H9 (cell line): ENCODE measurements at regions not wholly inside any gene's neighbourhood (a gene's known extent, or its start where the extent isn't known, plus 50 kb on each side); places are given as distances from the start of the nearest gene placed in this dataset.

ENCODE experiments used
- DNase-seq: peaks from one replicate; pipeline ENCODE4 v3.0.0-alpha.2; 2017
- H2AFZ ChIP-seq: one replicate; pipeline ENCODE4 v1.6.1; 2013; ENCODE audit warnings: mild to moderate bottlenecking, low read length, control low read depth, moderate library complexity
- H2AK5ac ChIP-seq: 2 replicates; pipeline ENCODE4 v1.6.1; 2013; ENCODE audit warnings: low read length, control low read depth, mixed read lengths; ENCODE audit not compliant: insufficient read length
- H2BK120ac ChIP-seq: one replicate; pipeline ENCODE4 v1.6.1; 2013; ENCODE audit warnings: low read depth, mild to moderate bottlenecking, low read length, control low read depth, inconsistent platforms; ENCODE audit not compliant: poor library complexity, severe bottlenecking
- H2BK12ac ChIP-seq: 2 replicates; pipeline ENCODE4 v1.6.1; 2013; ENCODE audit warnings: low read length, control low read depth, mixed read lengths, low read depth; ENCODE audit not compliant: insufficient read length
- H2BK15ac ChIP-seq: 2 replicates; pipeline ENCODE4 v1.6.1; 2013; ENCODE audit warnings: low read depth, low read length, control low read depth
- H2BK20ac ChIP-seq: one replicate; pipeline ENCODE4 v1.6.1; 2013; ENCODE audit warnings: low read depth, mild to moderate bottlenecking, low read length, control low read depth, inconsistent platforms; ENCODE audit not compliant: poor library complexity, severe bottlenecking
- H2BK5ac ChIP-seq: 2 replicates; pipeline ENCODE4 v1.6.1; 2013; ENCODE audit warnings: low read length, control low read depth, mixed read lengths; ENCODE audit not compliant: insufficient read length
- H3K14ac ChIP-seq: 2 replicates; pipeline ENCODE4 v1.6.1; 2013; ENCODE audit warnings: low read length, control low read depth; ENCODE audit not compliant: insufficient read depth
- H3K18ac ChIP-seq: 2 replicates; pipeline ENCODE4 v1.6.1; 2013; ENCODE audit warnings: low read depth, mild to moderate bottlenecking, mixed read lengths, low read length, control low read depth; ENCODE audit not compliant: insufficient read length
- H3K23ac ChIP-seq: 2 replicates; pipeline ENCODE4 v1.6.1; 2013; ENCODE audit warnings: low read length, control low read depth, mixed read lengths, low read depth; ENCODE audit not compliant: insufficient read length
- H3K23me2 ChIP-seq: 2 replicates; pipeline ENCODE4 v1.6.1; 2013; ENCODE audit warnings: low read depth, mild to moderate bottlenecking, mixed read lengths, low read length, control low read depth; ENCODE audit not compliant: insufficient read length, poor library complexity, severe bottlenecking
- H3K27ac ChIP-seq: 2 replicates; pipeline ENCODE4 v1.5.1; 2013; ENCODE audit warnings: low read length, control low read depth, mixed read lengths, low read depth; ENCODE audit not compliant: insufficient read length
- H3K27me3 ChIP-seq: 2 replicates; pipeline ENCODE4 v1.6.1; 2013; ENCODE audit warnings: low read length, control low read depth, inconsistent platforms; ENCODE audit not compliant: insufficient read depth
- H3K4ac ChIP-seq: 2 replicates; pipeline ENCODE4 v1.6.1; 2013; ENCODE audit warnings: low read depth, mild to moderate bottlenecking, control low read depth, inconsistent platforms, low read length, moderate library complexity
- H3K4me1 ChIP-seq: 2 replicates; pipeline ENCODE4 v1.6.1; 2013; ENCODE audit warnings: low read length, control low read depth, inconsistent platforms; ENCODE audit not compliant: insufficient read depth
- H3K4me2 ChIP-seq: 2 replicates; pipeline ENCODE4 v1.6.1; 2013; ENCODE audit warnings: low read length, control low read depth, mixed read lengths; ENCODE audit not compliant: insufficient read length, insufficient read depth
- H3K56ac ChIP-seq: 2 replicates; pipeline ENCODE4 v1.6.1; 2013; ENCODE audit warnings: low read depth, mild to moderate bottlenecking, mixed read lengths, low read length, control low read depth; ENCODE audit not compliant: insufficient read length
- H3K79me1 ChIP-seq: 2 replicates; pipeline ENCODE4 v1.6.1; 2013; ENCODE audit warnings: low read depth, mild to moderate bottlenecking, moderate library complexity, low read length, control low read depth, inconsistent platforms; ENCODE audit not compliant: insufficient read depth, poor library complexity, severe bottlenecking
- H3K79me2 ChIP-seq: 2 replicates; pipeline ENCODE4 v1.6.1; 2013; ENCODE audit warnings: low read length, control low read depth, inconsistent platforms; ENCODE audit not compliant: insufficient read depth
- H3K9ac ChIP-seq: 2 replicates; pipeline ENCODE4 v1.6.1; 2013; ENCODE audit warnings: low read length, control low read depth, mixed read lengths; ENCODE audit not compliant: insufficient read length; ENCODE audit errors: extremely low read depth
- H3K9me3 ChIP-seq: one replicate; pipeline ENCODE4 v1.6.1; 2013; ENCODE audit warnings: low read depth, low read length, inconsistent platforms; ENCODE audit not compliant: control insufficient read depth
- H3T11ph ChIP-seq: one replicate; pipeline ENCODE4 v1.6.1; 2013; ENCODE audit warnings: mild to moderate bottlenecking, low read length, control low read depth, inconsistent platforms
- H4K20me1 ChIP-seq: one replicate; pipeline ENCODE4 v1.6.1; 2013; ENCODE audit not compliant: control insufficient read depth, insufficient read length, insufficient read depth
- H4K5ac ChIP-seq: 2 replicates; pipeline ENCODE4 v1.6.1; 2013; ENCODE audit warnings: low read depth, mild to moderate bottlenecking, mixed read lengths, low read length, control low read depth; ENCODE audit not compliant: insufficient read length
- H4K8ac ChIP-seq: replicated peaks from 2 replicates; pipeline ENCODE4 v1.6.1; 2013; ENCODE audit warnings: low read length, control low read depth, mixed read lengths, low read depth; ENCODE audit not compliant: insufficient read length
- H4K91ac ChIP-seq: 2 replicates; pipeline ENCODE4 v1.6.1; 2013; ENCODE audit warnings: low read depth, mild to moderate bottlenecking, moderate library complexity, mixed read lengths, low read length, control low read depth; ENCODE audit not compliant: insufficient read length
- H3K27ac Mint-ChIP-seq, 3 experiments: 2 replicates in 2 of 3; 3 replicates in 1 of 3; pipeline ENCODE4 v1.8.0; 2020 to 2021; ENCODE audit warnings: mixed read lengths in 3 of 3, mild to moderate bottlenecking in 1 of 3, moderate library complexity in 1 of 3
- H3K27me3 Mint-ChIP-seq: 2 replicates; pipeline ENCODE4 v1.8.0; 2021; ENCODE audit warnings: low read depth, mild to moderate bottlenecking, moderate library complexity, mixed read lengths
- H3K36me3 Mint-ChIP-seq, 3 experiments: 2 replicates in 2 of 3; 3 replicates in 1 of 3; pipeline ENCODE4 v1.8.0; 2020 to 2021; ENCODE audit warnings: low read depth in 3 of 3, mixed read lengths in 3 of 3; ENCODE audit not compliant: insufficient read depth in 1 of 3
- H3K4me1 Mint-ChIP-seq, 2 experiments: 2 replicates each; pipeline ENCODE4 v1.8.0; 2020; ENCODE audit warnings: mixed read lengths in 2 of 2
- H3K4me3 Mint-ChIP-seq, 2 experiments: 2 replicates in 1 of 2; 3 replicates in 1 of 2; pipeline ENCODE4 v1.8.0; 2020 to 2021; ENCODE audit warnings: mild to moderate bottlenecking in 2 of 2, mixed read lengths in 2 of 2, moderate library complexity in 1 of 2
- H3K9me3 Mint-ChIP-seq, 2 experiments: 2 replicates in 1 of 2; 3 replicates in 1 of 2; pipeline ENCODE4 v1.8.0; 2020; ENCODE audit warnings: mild to moderate bottlenecking in 2 of 2, mixed read lengths in 2 of 2, moderate library complexity in 1 of 2
- WGBS: extraction: QIAGEN DNeasy Blood & Tissue Kit; methylation state at CpG from one replicate; pipeline ENCODE4 v1.1.7; 2013; ENCODE audit warnings: missing lambda C conversion rate, low lambda C conversion rate, mixed read lengths; ENCODE audit not compliant: insufficient read length; ENCODE audit errors: extremely low coverage; 5-methylcytosine and 5-hydroxymethylcytosine counted together
- TF ChIP-seq, protein P1 (sequence below): fragments of 200-600 bp; sonication (generic); conservative IDR thresholded peaks from 3 replicates; pipeline ENCODE4 v1.8.0; 2021; ENCODE audit warnings: antibody characterized with exemption, mild to moderate bottlenecking

DNA sequence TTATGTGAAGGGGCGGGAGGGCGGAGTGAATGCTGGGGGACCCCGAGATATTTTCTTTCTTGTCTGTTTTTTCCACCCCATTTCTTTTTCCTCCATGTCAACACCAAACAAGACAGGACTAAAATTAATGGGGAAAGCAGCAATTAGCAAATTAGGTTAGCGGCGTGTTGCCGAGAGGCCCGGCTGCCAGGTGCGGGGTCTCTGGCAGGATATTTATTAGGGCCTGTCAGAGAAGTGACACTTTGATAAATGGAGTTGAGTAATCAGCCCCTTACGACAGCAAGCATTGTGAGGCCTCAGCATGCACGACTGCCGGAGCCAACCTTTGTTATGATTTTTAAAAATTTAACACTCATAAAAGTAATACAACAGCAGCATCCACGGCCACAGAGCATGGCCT lies 193.8 kb downstream of the DHX35 start:
- no peak overlapping the region for H4K8ac ChIP-seq
- peaks cover 2% of the 10 kb centered on the region for H3K27me3 Mint-ChIP-seq

More for the DNA sequence above, 193.8 kb downstream of the DHX35 start:
- TF ChIP-seq, protein P1, sequence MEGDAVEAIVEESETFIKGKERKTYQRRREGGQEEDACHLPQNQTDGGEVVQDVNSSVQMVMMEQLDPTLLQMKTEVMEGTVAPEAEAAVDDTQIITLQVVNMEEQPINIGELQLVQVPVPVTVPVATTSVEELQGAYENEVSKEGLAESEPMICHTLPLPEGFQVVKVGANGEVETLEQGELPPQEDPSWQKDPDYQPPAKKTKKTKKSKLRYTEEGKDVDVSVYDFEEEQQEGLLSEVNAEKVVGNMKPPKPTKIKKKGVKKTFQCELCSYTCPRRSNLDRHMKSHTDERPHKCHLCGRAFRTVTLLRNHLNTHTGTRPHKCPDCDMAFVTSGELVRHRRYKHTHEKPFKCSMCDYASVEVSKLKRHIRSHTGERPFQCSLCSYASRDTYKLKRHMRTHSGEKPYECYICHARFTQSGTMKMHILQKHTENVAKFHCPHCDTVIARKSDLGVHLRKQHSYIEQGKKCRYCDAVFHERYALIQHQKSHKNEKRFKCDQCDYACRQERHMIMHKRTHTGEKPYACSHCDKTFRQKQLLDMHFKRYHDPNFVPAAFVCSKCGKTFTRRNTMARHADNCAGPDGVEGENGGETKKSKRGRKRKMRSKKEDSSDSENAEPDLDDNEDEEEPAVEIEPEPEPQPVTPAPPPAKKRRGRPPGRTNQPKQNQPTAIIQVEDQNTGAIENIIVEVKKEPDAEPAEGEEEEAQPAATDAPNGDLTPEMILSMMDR, result no peak
- H4K20me1 ChIP-seq, result no peaks in the 10 kb centered on the region
- no peak overlapping the region for H2AFZ ChIP-seq
- H2BK5ac ChIP-seq, result no peak overlapping the region
- no peak overlapping the region for H3K14ac ChIP-seq
- no CpG with 5 or more reads among the region's 12 CpGs for whole genome bisulfite sequencing
- H3K36me3 Mint-ChIP-seq, result no peaks in the 10 kb centered on the region
- no peak overlapping the region for H2BK20ac ChIP-seq
- no peaks in the 10 kb centered on the region for H3K23me2 ChIP-seq
- H4K5ac ChIP-seq, result no peak overlapping the region
- no peak overlapping the region for H2BK120ac ChIP-seq
- H3T11ph ChIP-seq, result no peak overlapping the region
- H3K23ac ChIP-seq, result no peak overlapping the region
- H2AK5ac ChIP-seq, result no peak overlapping the region
- H3K56ac ChIP-seq, result no peak overlapping the region
- H3K9me3 Mint-ChIP-seq, result no peaks in the 10 kb centered on the region
- H3K4me1 Mint-ChIP-seq, result peaks cover 2 to 3% of the 10 kb centered on the region in 2 experiments; a peak in 2 of 4 replicates
- H3K27me3 ChIP-seq, result no peaks in the 10 kb centered on the region
- no peaks in the 10 kb centered on the region for H3K9me3 ChIP-seq
- no peak for DNase-seq
- no peak overlapping the region for H3K9ac ChIP-seq
- H3K79me1 ChIP-seq, result no peaks in the 10 kb centered on the region
- no peak overlapping the region for H3K4me2 ChIP-seq
- H3K27ac ChIP-seq, result no peak overlapping the region
- no peak overlapping the region for H3K27ac Mint-ChIP-seq
- no peaks in the 10 kb centered on the region for H3K79me2 ChIP-seq
- no peaks in the 10 kb centered on the region for H3K4me1 ChIP-seq
- H4K91ac ChIP-seq, result no peak overlapping the region
- no peak overlapping the region for H3K4me3 Mint-ChIP-seq
- H2BK12ac ChIP-seq, result no peak overlapping the region
- no peak overlapping the region for H3K4ac ChIP-seq
- no peak overlapping the region for H2BK15ac ChIP-seq
- H3K18ac ChIP-seq, result no peak overlapping the region
